GF-D8 (cell line): ENCODE measurements at regions not wholly inside any gene's neighbourhood (a gene's known extent, or its start where the extent isn't known, plus 50 kb on each side); places are given as distances from the start of the nearest gene placed in this dataset.
A peak's percentile ranks its signal among the peaks of the same experiment; 100 is the strongest.

ENCODE experiments used
- DNase-seq: peaks from one replicate; lab custom pipeline; 2025; lab: John Stamatoyannopoulos, UW

- DNase-seq: no peak
These were observed 101.7 kb upstream of the CASZ1 start for GRCh38 chr1:10897981-10898728.

GRCh38 chr1:10898921-10899320, 102.5 kb upstream of the CASZ1 start:
- DNase-seq: no peak

- DNase-seq: no peak
These were observed 103.2 kb upstream of the CASZ1 start for GRCh38 chr1:10899490-10900250.

- no peak for DNase-seq
These were observed 103.8 kb upstream of the CASZ1 start for GRCh38 chr1:10900251-10900651.

GRCh38 chr1:10900691-10901090, 104.2 kb upstream of the CASZ1 start:
- no peak for DNase-seq

- DNase-seq: no peak
These were observed 104.8 kb upstream of the CASZ1 start for GRCh38 chr1:10901091-10901890.

- no peak for DNase-seq
These were observed 105.7 kb upstream of the CASZ1 start for GRCh38 chr1:10901891-10902805.

GRCh38 chr1:10903421-10903820, 107.0 kb upstream of the CASZ1 start:
- no peak for DNase-seq

GRCh38 chr1:10903821-10904220, 107.4 kb upstream of the CASZ1 start:
- DNase-seq: no peak

- DNase-seq: peak; percentile 41
These were observed 107.8 kb upstream of the TARDBP start for GRCh38 chr1:10904396-10905358.

- no peak for DNase-seq
These were observed 106.4 kb upstream of the TARDBP start for GRCh38 chr1:10905841-10906655.

- no peak for DNase-seq
These were observed 105.5 kb upstream of the TARDBP start for GRCh38 chr1:10906866-10907519.

GRCh38 chr1:10908266-10908665, 104.2 kb upstream of the TARDBP start:
- no peak for DNase-seq

- DNase-seq: no peak
These were observed 102.5 kb upstream of the TARDBP start for GRCh38 chr1:10909697-10910680.

- no peak for DNase-seq
These were observed 101.6 kb upstream of the TARDBP start for GRCh38 chr1:10910681-10911489.

- no peak for DNase-seq
These were observed 100.8 kb upstream of the TARDBP start for GRCh38 chr1:10911490-10912166.
